Ectodermal cell (in vitro differentiated cells): ENCODE measurements at regions not wholly inside any gene's neighbourhood (a gene's known extent, or its start where the extent isn't known, plus 50 kb on each side); places are given as distances from the start of the nearest gene placed in this dataset.

ENCODE experiments used
- H3K27ac ChIP-seq: 2 replicates; pipeline ENCODE4 v1.7.0; 2013; ENCODE audit warnings: mild to moderate bottlenecking, low read depth, low read length; ENCODE audit not compliant: insufficient read depth, poor library complexity, severe bottlenecking
- H3K27me3 ChIP-seq: 2 replicates; pipeline ENCODE4 v1.7.0; 2013; ENCODE audit warnings: mild to moderate bottlenecking, low read length; ENCODE audit not compliant: insufficient read depth, control insufficient read depth, poor library complexity, severe bottlenecking
- H3K36me3 ChIP-seq: one replicate; pipeline ENCODE4 v1.7.0; 2013; ENCODE audit warnings: low read length; ENCODE audit not compliant: control insufficient read depth, insufficient read depth
- H3K4me1 ChIP-seq: one replicate; pipeline ENCODE4 v1.7.0; 2013; ENCODE audit warnings: low read length; ENCODE audit not compliant: control insufficient read depth, insufficient read depth
- H3K4me3 ChIP-seq: 2 replicates; pipeline ENCODE4 v1.7.0; 2013; ENCODE audit warnings: low read depth, low read length, control low read depth; ENCODE audit not compliant: insufficient read depth
- H3K9me3 ChIP-seq: 2 replicates; pipeline ENCODE4 v1.7.0; 2013; ENCODE audit warnings: mild to moderate bottlenecking, low read length, moderate library complexity; ENCODE audit not compliant: control insufficient read depth
- WGBS, 2 experiments: methylation state at CpG; one replicate each; pipeline ENCODE4 v1.1.7; 2013; ENCODE audit warnings: missing lambda C conversion rate in 2 of 2; 5-methylcytosine and 5-hydroxymethylcytosine counted together

DNA sequence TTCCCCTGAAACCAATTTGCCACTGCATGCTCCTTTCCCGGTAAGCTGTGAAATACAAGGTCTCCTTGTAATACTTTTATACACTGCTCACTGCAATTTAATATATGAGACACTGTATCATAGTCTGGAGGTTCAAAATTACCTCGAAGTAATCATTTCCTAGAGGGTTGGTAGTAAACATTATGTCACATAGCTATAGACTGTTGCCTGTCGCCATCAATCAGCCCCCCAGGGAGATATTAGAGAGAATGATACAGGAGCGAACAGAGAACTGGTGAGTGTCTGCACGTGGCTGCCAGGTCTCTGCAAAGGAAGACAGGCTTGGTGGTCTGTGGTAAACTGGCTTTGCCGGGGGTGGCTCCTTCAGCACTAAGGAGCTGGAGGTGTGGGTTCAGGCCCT, 165.5 kb upstream of the WSCD2 start:
- H3K4me1 ChIP-seq: no peaks in the 10 kb centered on the region
- H3K4me3 ChIP-seq: no peak overlapping the region
- no peaks in the 10 kb centered on the region for H3K9me3 ChIP-seq
- WGBS, 2 experiments: 80 to 81% methylated on average over 6 of the region's 6 CpGs
- peaks cover under 1% of the 10 kb centered on the region for H3K27me3 ChIP-seq
- no peak overlapping the region for H3K27ac ChIP-seq
- H3K36me3 ChIP-seq: no peaks in the 10 kb centered on the region

- 91 to 92% methylated on average over 4 of the region's 4 CpGs for WGBS, 2 experiments
- Histone ChIP-seq H3K27ac (no peak overlapping the region), H3K4me3 (no peak overlapping the region), H3K9me3 (no peaks in the 10 kb centered on the region), H3K4me1 (no peaks in the 10 kb centered on the region), H3K36me3 (no peaks in the 10 kb centered on the region), H3K27me3 (no peaks in the 10 kb centered on the region)
These were observed 161.9 kb upstream of the WSCD2 start for GRCh38 chr12:107967170-107967569.

DNA sequence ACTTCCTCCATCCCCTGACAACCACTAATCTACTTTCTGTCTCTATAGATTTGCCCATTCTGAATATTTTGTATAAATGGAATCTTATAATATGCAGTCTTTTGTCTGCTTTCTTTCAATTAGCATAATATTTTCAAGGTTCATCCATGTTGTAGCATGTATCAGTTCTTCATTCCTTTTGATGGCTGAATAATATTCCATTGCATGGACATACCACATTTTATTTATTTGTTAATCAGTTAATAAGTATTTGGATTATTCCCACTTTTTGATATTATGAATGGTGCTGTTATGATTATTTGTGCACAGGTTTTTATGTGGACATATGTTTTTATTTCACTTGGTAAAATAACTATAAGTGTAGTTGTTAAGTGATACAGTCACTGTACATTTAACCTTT, 155.1 kb upstream of the WSCD2 start:
- Histone ChIP-seq H3K36me3 (no peaks in the 10 kb centered on the region), H3K27ac (no peak overlapping the region), H3K9me3 (no peaks in the 10 kb centered on the region), H3K4me1 (no peaks in the 10 kb centered on the region), H3K4me3 (no peak overlapping the region), H3K27me3 (peaks cover 9% of the 10 kb centered on the region)

DNA sequence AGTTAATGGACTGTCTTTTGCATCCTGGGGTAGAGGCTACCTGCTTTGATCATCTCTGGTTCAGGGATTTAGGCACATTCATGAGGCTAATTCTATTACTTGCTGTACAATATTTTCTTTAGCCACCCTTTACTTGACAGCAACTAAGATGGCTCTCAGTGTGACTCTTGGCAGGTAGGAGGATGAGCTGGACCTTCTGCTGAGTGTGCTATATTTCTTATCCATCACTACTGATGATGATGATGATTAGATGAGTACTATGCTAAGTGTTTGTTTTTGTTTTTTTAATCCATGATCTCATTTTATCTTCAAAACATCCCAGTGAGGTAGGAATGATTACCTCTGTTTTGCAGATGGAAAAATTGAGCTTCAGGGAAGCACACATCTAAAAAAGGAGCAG, 152.8 kb upstream of the WSCD2 start:
- no peaks in the 10 kb centered on the region for H3K9me3 ChIP-seq
- no peaks in the 10 kb centered on the region for H3K4me1 ChIP-seq
- no peaks in the 10 kb centered on the region for H3K36me3 ChIP-seq
- H3K27me3 ChIP-seq: peaks cover 22% of the 10 kb centered on the region
- no peak overlapping the region for H3K27ac ChIP-seq
- no peak overlapping the region for H3K4me3 ChIP-seq

DNA sequence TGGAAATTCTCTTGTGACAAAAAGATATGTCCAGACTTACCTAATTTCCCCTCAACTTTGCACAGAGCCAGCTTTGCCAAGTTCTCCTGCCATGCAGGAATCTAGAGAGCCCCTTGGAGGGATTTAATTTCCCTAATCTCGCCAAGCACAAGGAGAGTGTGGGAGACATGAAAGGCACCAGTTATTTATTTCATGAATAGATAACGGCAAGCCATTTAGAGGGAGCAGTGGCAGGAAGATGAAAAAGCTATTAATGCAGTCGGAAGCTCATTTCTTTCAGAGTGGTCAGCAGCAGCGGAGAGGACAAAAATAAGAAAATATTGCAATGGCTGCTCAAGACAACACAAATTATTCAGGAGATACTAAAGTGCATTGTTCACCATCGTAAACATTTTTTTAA, 150.9 kb upstream of the WSCD2 start:
- 87 to 88% methylated on average over 5 of the region's 5 CpGs for WGBS, 2 experiments
- no peak overlapping the region for H3K27ac ChIP-seq
- H3K36me3 ChIP-seq: no peaks in the 10 kb centered on the region
- no peaks in the 10 kb centered on the region for H3K4me1 ChIP-seq
- H3K27me3 ChIP-seq: peaks cover 31% of the 10 kb centered on the region
- no peak overlapping the region for H3K4me3 ChIP-seq
- no peaks in the 10 kb centered on the region for H3K9me3 ChIP-seq

GRCh38 chr12:107978641-107979040, 150.4 kb upstream of the WSCD2 start:
- no peak overlapping the region for H3K27ac ChIP-seq
- H3K36me3 ChIP-seq: no peaks in the 10 kb centered on the region
- 85 to 86% methylated on average over 4 of the region's 4 CpGs for WGBS, 2 experiments
- H3K9me3 ChIP-seq: no peaks in the 10 kb centered on the region
- H3K27me3 ChIP-seq: peaks cover 35% of the 10 kb centered on the region
- H3K4me3 ChIP-seq: no peak overlapping the region
- no peaks in the 10 kb centered on the region for H3K4me1 ChIP-seq

- no peaks in the 10 kb centered on the region for H3K4me1 ChIP-seq
- peaks cover 35% of the 10 kb centered on the region for H3K27me3 ChIP-seq
- 71 to 78% methylated on average over 4 of the region's 4 CpGs for WGBS, 2 experiments
- no peaks in the 10 kb centered on the region for H3K36me3 ChIP-seq
- no peak overlapping the region for H3K27ac ChIP-seq
- no peaks in the 10 kb centered on the region for H3K9me3 ChIP-seq
- H3K4me3 ChIP-seq: no peak overlapping the region
These were observed 145.2 kb upstream of the WSCD2 start for GRCh38 chr12:107983756-107984472.

- Histone ChIP-seq H3K27ac (no peak overlapping the region), H3K4me3 (no peak overlapping the region), H3K9me3 (no peaks in the 10 kb centered on the region), H3K27me3 (peaks cover 29% of the 10 kb centered on the region), H3K4me1 (no peaks in the 10 kb centered on the region), H3K36me3 (no peaks in the 10 kb centered on the region)
- WGBS, 2 experiments: 89 to 93% methylated on average over 3 of the region's 3 CpGs
These were observed 144.1 kb upstream of the WSCD2 start for GRCh38 chr12:107984973-107985372.

DNA sequence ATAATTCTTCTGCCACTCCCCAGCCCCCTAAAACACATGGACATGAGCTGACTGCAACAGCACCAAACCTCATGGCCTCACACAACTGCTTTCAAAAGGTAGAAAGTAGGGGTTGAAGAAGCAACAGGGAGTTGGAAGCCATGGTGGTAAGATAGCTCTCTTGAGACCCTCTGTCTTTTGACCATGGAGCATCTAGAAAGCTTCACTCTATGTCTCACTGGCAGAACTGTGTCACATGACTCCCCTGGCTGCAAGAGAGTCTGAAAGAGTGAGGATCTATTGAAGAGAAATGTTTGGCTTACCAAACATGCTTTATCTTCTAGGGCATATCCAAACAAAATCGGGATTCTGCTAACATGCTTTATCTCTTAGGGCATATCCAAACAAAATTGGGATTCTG, 142.9 kb upstream of the WSCD2 start:
- H3K27me3 ChIP-seq: peaks cover 23% of the 10 kb centered on the region
- H3K4me1 ChIP-seq: no peaks in the 10 kb centered on the region
- H3K4me3 ChIP-seq: no peak overlapping the region
- no peaks in the 10 kb centered on the region for H3K9me3 ChIP-seq
- 100% methylated on average over 1 of the region's 1 CpG for WGBS, 2 experiments
- H3K27ac ChIP-seq: no peak overlapping the region
- H3K36me3 ChIP-seq: no peaks in the 10 kb centered on the region

- no peak overlapping the region for H3K4me3 ChIP-seq
- peaks cover 8% of the 10 kb centered on the region for H3K27me3 ChIP-seq
- no peaks in the 10 kb centered on the region for H3K36me3 ChIP-seq
- no peak overlapping the region for H3K27ac ChIP-seq
- H3K4me1 ChIP-seq: no peaks in the 10 kb centered on the region
- H3K9me3 ChIP-seq: no peaks in the 10 kb centered on the region
- WGBS, 2 experiments: 15 to 16% methylated on average over 2 of the region's 2 CpGs
These were observed 138.8 kb upstream of the WSCD2 start for GRCh38 chr12:107990325-107990724.

DNA sequence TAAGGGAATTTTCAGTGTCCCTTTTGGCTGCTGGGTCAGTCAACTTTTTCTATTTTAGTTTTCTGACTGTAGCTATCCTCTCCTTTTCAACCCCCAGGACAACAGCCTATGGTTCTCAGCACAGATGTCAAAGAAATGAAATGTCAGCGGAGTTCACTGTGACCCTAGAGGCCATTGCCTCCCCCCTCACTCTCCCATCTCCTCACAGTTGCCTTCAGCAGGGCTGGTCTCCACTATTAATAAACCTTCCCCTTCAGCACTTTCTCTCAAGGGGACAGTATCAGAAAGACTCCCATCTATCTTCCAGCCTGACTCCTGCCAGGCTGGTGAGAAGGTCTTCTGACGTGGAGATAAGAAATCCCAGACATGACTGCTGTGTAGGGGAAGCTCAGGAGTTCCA, 137.1 kb upstream of the WSCD2 start:
- Histone ChIP-seq H3K27me3 (peaks cover 8% of the 10 kb centered on the region), H3K27ac (no peak overlapping the region), H3K36me3 (no peaks in the 10 kb centered on the region), H3K9me3 (no peaks in the 10 kb centered on the region), H3K4me1 (no peaks in the 10 kb centered on the region), H3K4me3 (no peak overlapping the region)
- WGBS, 2 experiments: 77 to 80% methylated on average over 2 of the region's 2 CpGs
